ENCODE measurements at regions not wholly inside any gene's neighbourhood (a gene's known extent, or its start where the extent isn't known, plus 50 kb on each side); places are given as distances from the start of the nearest gene placed in this dataset.

- BruUV-seq (replicated peaks), result no TSS peak
- no peaks in the 10 kb centered on the region for H3K27me3 Mint-ChIP-seq (ENCODE audit: unreplicated experiment)
- no peak overlapping the region for H3K27ac Mint-ChIP-seq (ENCODE audit: unreplicated experiment)
- H3K4me1 Mint-ChIP-seq (ENCODE audit: low read depth, unreplicated experiment), result no peaks in the 10 kb centered on the region
- H3K4me3 Mint-ChIP-seq (ENCODE audit: low read depth, unreplicated experiment), result no peak overlapping the region
- TF ChIP-seq, protein P1, sequence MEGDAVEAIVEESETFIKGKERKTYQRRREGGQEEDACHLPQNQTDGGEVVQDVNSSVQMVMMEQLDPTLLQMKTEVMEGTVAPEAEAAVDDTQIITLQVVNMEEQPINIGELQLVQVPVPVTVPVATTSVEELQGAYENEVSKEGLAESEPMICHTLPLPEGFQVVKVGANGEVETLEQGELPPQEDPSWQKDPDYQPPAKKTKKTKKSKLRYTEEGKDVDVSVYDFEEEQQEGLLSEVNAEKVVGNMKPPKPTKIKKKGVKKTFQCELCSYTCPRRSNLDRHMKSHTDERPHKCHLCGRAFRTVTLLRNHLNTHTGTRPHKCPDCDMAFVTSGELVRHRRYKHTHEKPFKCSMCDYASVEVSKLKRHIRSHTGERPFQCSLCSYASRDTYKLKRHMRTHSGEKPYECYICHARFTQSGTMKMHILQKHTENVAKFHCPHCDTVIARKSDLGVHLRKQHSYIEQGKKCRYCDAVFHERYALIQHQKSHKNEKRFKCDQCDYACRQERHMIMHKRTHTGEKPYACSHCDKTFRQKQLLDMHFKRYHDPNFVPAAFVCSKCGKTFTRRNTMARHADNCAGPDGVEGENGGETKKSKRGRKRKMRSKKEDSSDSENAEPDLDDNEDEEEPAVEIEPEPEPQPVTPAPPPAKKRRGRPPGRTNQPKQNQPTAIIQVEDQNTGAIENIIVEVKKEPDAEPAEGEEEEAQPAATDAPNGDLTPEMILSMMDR (IDR thresholded peaks at IDR 0.05; ENCODE audit: unreplicated experiment), result no peak
- no peaks in the 10 kb centered on the region for H3K36me3 Mint-ChIP-seq (ENCODE audit: insufficient read depth, unreplicated experiment)
- intact Hi-C loops (cut with micrococcal nuclease; ENCODE audit: unreplicated experiment), result no loop called here
- CTCF ChIA-PET, result no interaction called here
- no peaks in the 10 kb centered on the region for H3K9me3 Mint-ChIP-seq (ENCODE audit: low read depth, unreplicated experiment)
- DNase-seq, result no peak
These were observed 154.7 kb upstream of the GUCY1A2 start for GRCh38 chr11:107172996-107173395.

GRCh38 chr11:107157809-107158187 lies 139.5 kb upstream of the GUCY1A2 start:
- H3K4me1 Mint-ChIP-seq (ENCODE audit: low read depth, unreplicated experiment), result no peaks in the 10 kb centered on the region
- no peak overlapping the region for H3K27ac Mint-ChIP-seq (ENCODE audit: unreplicated experiment)
- no peaks in the 10 kb centered on the region for H3K27me3 Mint-ChIP-seq (ENCODE audit: unreplicated experiment)
- no peaks in the 10 kb centered on the region for H3K9me3 Mint-ChIP-seq (ENCODE audit: low read depth, unreplicated experiment)
- intact Hi-C loops (cut with micrococcal nuclease; ENCODE audit: unreplicated experiment), result no loop called here
- DNase-seq, result no peak
- TF ChIP-seq, protein P1 (IDR thresholded peaks at IDR 0.05; ENCODE audit: unreplicated experiment), result no peak
- H3K36me3 Mint-ChIP-seq (ENCODE audit: insufficient read depth, unreplicated experiment), result no peaks in the 10 kb centered on the region
- H3K4me3 Mint-ChIP-seq (ENCODE audit: low read depth, unreplicated experiment), result no peak overlapping the region
- no TSS peak for BruUV-seq (replicated peaks)
- CTCF ChIA-PET, result no interaction called here

DNA sequence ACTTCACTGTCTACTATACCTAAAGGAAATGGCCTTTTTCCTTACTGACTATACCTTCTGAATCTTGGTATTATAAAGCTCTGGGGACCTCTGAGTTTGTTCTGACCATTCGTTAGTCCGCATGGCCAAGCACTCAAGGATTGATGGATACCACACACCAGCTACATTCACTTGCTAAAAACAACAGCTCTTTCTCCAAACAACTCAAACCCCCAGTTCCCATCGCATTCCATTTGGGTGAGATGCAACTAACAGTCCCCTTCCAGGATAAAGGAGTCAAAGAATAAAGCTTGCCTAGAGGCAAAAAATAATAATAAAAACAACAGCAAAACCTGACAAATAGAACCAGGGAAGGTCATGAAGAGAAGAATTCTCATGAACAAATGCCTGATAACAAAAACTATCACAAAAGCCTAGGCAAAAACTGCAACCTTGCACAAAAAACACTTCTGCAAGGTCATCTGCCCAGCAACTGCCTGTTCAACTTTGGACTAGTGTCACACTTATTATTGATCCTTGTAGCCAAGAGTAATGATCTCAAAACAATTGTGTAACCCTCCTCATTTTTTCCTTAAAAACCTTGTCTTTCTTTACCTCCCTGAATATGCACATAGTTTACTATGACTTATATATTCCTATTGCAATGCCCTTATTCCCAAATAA lies 139.0 kb upstream of the GUCY1A2 start:
- DNase-seq, result no peak
- CTCF ChIA-PET, result no interaction called here
- H3K9me3 Mint-ChIP-seq (ENCODE audit: low read depth, unreplicated experiment), result no peaks in the 10 kb centered on the region
- TF ChIP-seq, protein P1 (IDR thresholded peaks at IDR 0.05; ENCODE audit: unreplicated experiment), result no peak
- H3K4me1 Mint-ChIP-seq (ENCODE audit: low read depth, unreplicated experiment), result no peaks in the 10 kb centered on the region
- BruUV-seq (replicated peaks), result no TSS peak
- intact Hi-C loops (cut with micrococcal nuclease; ENCODE audit: unreplicated experiment), result no loop called here
- H3K27me3 Mint-ChIP-seq (ENCODE audit: unreplicated experiment), result no peaks in the 10 kb centered on the region
- H3K36me3 Mint-ChIP-seq (ENCODE audit: insufficient read depth, unreplicated experiment), result no peaks in the 10 kb centered on the region
- no peak overlapping the region for H3K27ac Mint-ChIP-seq (ENCODE audit: unreplicated experiment)
- no peak overlapping the region for H3K4me3 Mint-ChIP-seq (ENCODE audit: low read depth, unreplicated experiment)

DNA sequence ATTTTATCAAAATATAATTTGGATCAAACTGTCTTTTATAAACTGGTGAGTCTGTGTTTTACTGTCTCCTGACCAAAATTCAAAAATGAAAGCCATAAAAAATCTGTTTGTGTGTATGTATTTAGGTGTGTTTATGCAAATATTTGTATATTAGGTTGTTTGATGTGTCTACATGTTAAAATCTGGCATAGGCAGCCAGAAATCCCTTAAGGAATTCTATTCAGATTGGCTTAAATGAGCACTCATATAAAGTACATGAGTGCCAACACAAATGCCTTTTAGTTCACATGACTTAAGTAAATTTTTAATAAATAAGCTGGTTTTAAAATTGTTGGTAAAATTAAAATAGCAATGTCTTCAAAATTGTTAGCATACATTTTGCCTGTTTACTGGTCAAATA lies 133.3 kb upstream of the GUCY1A2 start:
- intact Hi-C loops (cut with micrococcal nuclease; ENCODE audit: unreplicated experiment), result no loop called here
- CTCF ChIA-PET, result no interaction called here
- no peak overlapping the region for H3K27ac Mint-ChIP-seq (ENCODE audit: unreplicated experiment)
- TF ChIP-seq, protein P1 (IDR thresholded peaks at IDR 0.05; ENCODE audit: unreplicated experiment), result no peak
- no peaks in the 10 kb centered on the region for H3K9me3 Mint-ChIP-seq (ENCODE audit: low read depth, unreplicated experiment)
- DNase-seq, result no peak
- no peak overlapping the region for H3K4me3 Mint-ChIP-seq (ENCODE audit: low read depth, unreplicated experiment)
- H3K4me1 Mint-ChIP-seq (ENCODE audit: low read depth, unreplicated experiment), result no peaks in the 10 kb centered on the region
- BruUV-seq (replicated peaks), result no TSS peak
- no peaks in the 10 kb centered on the region for H3K36me3 Mint-ChIP-seq (ENCODE audit: insufficient read depth, unreplicated experiment)
- no peaks in the 10 kb centered on the region for H3K27me3 Mint-ChIP-seq (ENCODE audit: unreplicated experiment)
